Panc1 (cell line): ENCODE measurements at regions not wholly inside any gene's neighbourhood (a gene's known extent, or its start where the extent isn't known, plus 50 kb on each side); places are given as distances from the start of the nearest gene placed in this dataset.

ENCODE experiments used
- POLR2AphosphoS5 ChIP-seq: IDR thresholded peaks from 2 replicates; pipeline ENCODE4 v1.6.1; 2012; ENCODE audit warnings: mild to moderate bottlenecking, low read depth, low read length, moderate library complexity
- TF ChIP-seq, protein P1 (sequence below), 2 experiments: IDR thresholded peaks; 2 replicates each; pipeline ENCODE4 v1.6.1; 2011 to 2012; ENCODE audit warnings: low read depth in 2 of 2, control low read depth in 1 of 2, low read length in 1 of 2, mild to moderate bottlenecking in 1 of 2, moderate library complexity in 1 of 2; ENCODE audit not compliant: insufficient read depth in 1 of 2
- TF ChIP-seq, protein P2 (sequence below): fragments of 450-650 bp; IDR thresholded peaks from 2 replicates; pipeline ENCODE4 v1.5.1; 2017; ENCODE audit warnings: mild to moderate bottlenecking

DNA sequence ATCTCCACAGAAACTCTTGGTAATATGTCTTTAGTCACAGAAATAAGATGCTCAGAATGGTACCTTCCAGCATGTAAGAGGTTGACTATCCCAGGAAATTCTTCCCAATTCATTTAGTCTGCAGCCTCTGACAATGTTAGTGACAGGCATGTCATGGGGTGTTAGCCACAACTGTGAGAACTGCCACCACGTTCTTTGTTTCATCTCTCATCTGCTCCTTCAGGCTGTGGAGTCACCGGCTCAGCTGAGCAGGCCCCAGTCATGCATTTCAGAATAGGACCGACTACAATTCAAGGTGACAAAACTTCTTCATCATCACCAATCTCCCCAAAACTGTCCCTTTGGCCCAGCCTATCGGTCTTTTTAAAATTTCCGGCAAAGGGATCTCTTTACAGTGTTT, 167.5 kb downstream of the AKAIN1 start:
- TF ChIP-seq POLR2AphosphoS5: no peak
- TF ChIP-seq, protein P1, sequence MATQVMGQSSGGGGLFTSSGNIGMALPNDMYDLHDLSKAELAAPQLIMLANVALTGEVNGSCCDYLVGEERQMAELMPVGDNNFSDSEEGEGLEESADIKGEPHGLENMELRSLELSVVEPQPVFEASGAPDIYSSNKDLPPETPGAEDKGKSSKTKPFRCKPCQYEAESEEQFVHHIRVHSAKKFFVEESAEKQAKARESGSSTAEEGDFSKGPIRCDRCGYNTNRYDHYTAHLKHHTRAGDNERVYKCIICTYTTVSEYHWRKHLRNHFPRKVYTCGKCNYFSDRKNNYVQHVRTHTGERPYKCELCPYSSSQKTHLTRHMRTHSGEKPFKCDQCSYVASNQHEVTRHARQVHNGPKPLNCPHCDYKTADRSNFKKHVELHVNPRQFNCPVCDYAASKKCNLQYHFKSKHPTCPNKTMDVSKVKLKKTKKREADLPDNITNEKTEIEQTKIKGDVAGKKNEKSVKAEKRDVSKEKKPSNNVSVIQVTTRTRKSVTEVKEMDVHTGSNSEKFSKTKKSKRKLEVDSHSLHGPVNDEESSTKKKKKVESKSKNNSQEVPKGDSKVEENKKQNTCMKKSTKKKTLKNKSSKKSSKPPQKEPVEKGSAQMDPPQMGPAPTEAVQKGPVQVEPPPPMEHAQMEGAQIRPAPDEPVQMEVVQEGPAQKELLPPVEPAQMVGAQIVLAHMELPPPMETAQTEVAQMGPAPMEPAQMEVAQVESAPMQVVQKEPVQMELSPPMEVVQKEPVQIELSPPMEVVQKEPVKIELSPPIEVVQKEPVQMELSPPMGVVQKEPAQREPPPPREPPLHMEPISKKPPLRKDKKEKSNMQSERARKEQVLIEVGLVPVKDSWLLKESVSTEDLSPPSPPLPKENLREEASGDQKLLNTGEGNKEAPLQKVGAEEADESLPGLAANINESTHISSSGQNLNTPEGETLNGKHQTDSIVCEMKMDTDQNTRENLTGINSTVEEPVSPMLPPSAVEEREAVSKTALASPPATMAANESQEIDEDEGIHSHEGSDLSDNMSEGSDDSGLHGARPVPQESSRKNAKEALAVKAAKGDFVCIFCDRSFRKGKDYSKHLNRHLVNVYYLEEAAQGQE (IDR thresholded peaks at IDR 0.05; ENCODE audit: insufficient read depth in 1 of 2, low read depth in 2 of 2, low read length in 1 of 2): no peak
- TF ChIP-seq, protein P2, sequence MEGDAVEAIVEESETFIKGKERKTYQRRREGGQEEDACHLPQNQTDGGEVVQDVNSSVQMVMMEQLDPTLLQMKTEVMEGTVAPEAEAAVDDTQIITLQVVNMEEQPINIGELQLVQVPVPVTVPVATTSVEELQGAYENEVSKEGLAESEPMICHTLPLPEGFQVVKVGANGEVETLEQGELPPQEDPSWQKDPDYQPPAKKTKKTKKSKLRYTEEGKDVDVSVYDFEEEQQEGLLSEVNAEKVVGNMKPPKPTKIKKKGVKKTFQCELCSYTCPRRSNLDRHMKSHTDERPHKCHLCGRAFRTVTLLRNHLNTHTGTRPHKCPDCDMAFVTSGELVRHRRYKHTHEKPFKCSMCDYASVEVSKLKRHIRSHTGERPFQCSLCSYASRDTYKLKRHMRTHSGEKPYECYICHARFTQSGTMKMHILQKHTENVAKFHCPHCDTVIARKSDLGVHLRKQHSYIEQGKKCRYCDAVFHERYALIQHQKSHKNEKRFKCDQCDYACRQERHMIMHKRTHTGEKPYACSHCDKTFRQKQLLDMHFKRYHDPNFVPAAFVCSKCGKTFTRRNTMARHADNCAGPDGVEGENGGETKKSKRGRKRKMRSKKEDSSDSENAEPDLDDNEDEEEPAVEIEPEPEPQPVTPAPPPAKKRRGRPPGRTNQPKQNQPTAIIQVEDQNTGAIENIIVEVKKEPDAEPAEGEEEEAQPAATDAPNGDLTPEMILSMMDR: no peak
